ENCODE measurements at regions not wholly inside any gene's neighbourhood (a gene's known extent, or its start where the extent isn't known, plus 50 kb on each side); places are given as distances from the start of the nearest gene placed in this dataset.

- Histone ChIP-seq H3K27ac (peak overlapping the region; percentile 76 to 93 (median 86)), H3K4me3 (peak overlapping the region in 4 of 10 donors; percentile 7 to 27 (median 13)), H3K9me3 (peaks cover 0 to 4% (median 0%) of the 10 kb centered on the region in 11 donors), H3K27me3 (no peaks in the 10 kb centered on the region), H3K36me3 (peaks cover 0 to 10% (median 0%) of the 10 kb centered on the region in 9 donors), H3K4me1 (peaks cover 37 to 97% (median 86%) of the 10 kb centered on the region in 9 donors)
- no peak for TF ChIP-seq CTCF (IDR thresholded peaks at IDR 0.05)
- ATAC-seq (peak; percentile 8 to 58 (median 46)), DNase-seq (peak; percentile 71 to 85)
- intact Hi-C loops (cut with DNase I) = loop anchor here in 4 of 10 donors (2.0 to 10.0 kb wide), 5 partner anchors 50 to 260 kb away; no protein-coding TSS in a partner anchor
- 47 to 61% methylated on average over 26 of the region's 26 CpGs for WGBS, 2 donors
Observed at GRCh38 chr12:124507188-124508109, 60.0 kb downstream of the NCOR2 start.

- H3K4me1 ChIP-seq = peaks cover 36 to 97% (median 83%) of the 10 kb centered on the region in 9 donors
- peak overlapping the region; percentile 2 to 93 (median 86) for H3K27ac ChIP-seq
- DNase-seq (no peak), ATAC-seq (no peak)
- no peaks in the 10 kb centered on the region for H3K27me3 ChIP-seq
- intact Hi-C loops (cut with DNase I) = loop anchor here in 4 of 10 donors (2.0 to 10.0 kb wide), 5 partner anchors 49 to 261 kb away; no protein-coding TSS in a partner anchor
- peaks cover 0 to 7% (median 0%) of the 10 kb centered on the region in 9 donors for H3K36me3 ChIP-seq
- no peaks in the 10 kb centered on the region for H3K9me3 ChIP-seq
- H3K4me3 ChIP-seq = peak overlapping the region in 6 of 10 donors; percentile 5 to 26 (median 18)
- WGBS, 2 donors = 40 to 52% methylated on average over 8 of the region's 8 CpGs
- TF ChIP-seq CTCF (IDR thresholded peaks at IDR 0.05) = no peak
Observed at GRCh38 chr12:124506832-124507153, 60.6 kb downstream of the NCOR2 start.

- H3K27me3 ChIP-seq = no peaks in the 10 kb centered on the region
- ATAC-seq (peak in 7 of 8 donors; percentile 38 to 79 (median 59)), DNase-seq (peak; percentile 86 to 89)
- TF ChIP-seq CTCF (IDR thresholded peaks at IDR 0.05) = no peak
- H3K27ac ChIP-seq = peak overlapping the region; percentile 2 to 93 (median 86)
- 28 to 45% methylated on average over 30 of the region's 30 CpGs for WGBS, 2 donors
- intact Hi-C loops (cut with DNase I) = loop anchor here in 4 of 10 donors (2.0 to 10.0 kb wide), 5 partner anchors 49 to 261 kb away; no protein-coding TSS in a partner anchor
- H3K4me1 ChIP-seq = peaks cover 36 to 97% (median 86%) of the 10 kb centered on the region in 9 donors
- H3K36me3 ChIP-seq = peaks cover 0 to 4% (median 0%) of the 10 kb centered on the region in 9 donors
- H3K4me3 ChIP-seq = peak overlapping the region in 6 of 10 donors; percentile 5 to 26 (median 22)
- no peaks in the 10 kb centered on the region for H3K9me3 ChIP-seq
Observed at GRCh38 chr12:124506145-124506831, 61.1 kb downstream of the NCOR2 start.

Measured in heart right ventricle (tissue), 16 donors.